ENCODE measurements at regions not wholly inside any gene's neighbourhood (a gene's known extent, or its start where the extent isn't known, plus 50 kb on each side); places are given as distances from the start of the nearest gene placed in this dataset.

- DNase-seq, result no peak
- Histone ChIP-seq H3K27ac (peak overlapping the region in 1 of 2 donors; percentile 47), H3K4me3 (no peak overlapping the region), H3K36me3 (no peaks in the 10 kb centered on the region), H3K9me3 (no peaks in the 10 kb centered on the region), H3K27me3 (no peaks in the 10 kb centered on the region), H3K4me1 (ENCODE audit: insufficient read depth) (peaks cover 19% of the 10 kb centered on the region)
- intact Hi-C loops (cut with DNase I), result no loop called here
- 94 to 98% (median 95%) methylated on average over 4 of the region's 4 CpGs for WGBS, 3 donors
- TF ChIP-seq POLR2A (IDR thresholded peaks at IDR 0.05), result no peak
- TF ChIP-seq EP300 (IDR thresholded peaks at IDR 0.05), result no peak
- no peak for TF ChIP-seq CTCF (IDR thresholded peaks at IDR 0.05)
Observed at GRCh38 chr10:78550716-78551115, 517.1 kb downstream of the RPS24 start.

GRCh38 chr10:78551184-78552005 is 517.4 kb upstream of the ZMIZ1 start:
- TF ChIP-seq EP300 (IDR thresholded peaks at IDR 0.05) (no peak), POLR2A (IDR thresholded peaks at IDR 0.05) (no peak), CTCF (IDR thresholded peaks at IDR 0.05) (no peak)
- no peak for DNase-seq
- Histone ChIP-seq H3K4me1 (ENCODE audit: insufficient read depth) (peaks cover 19% of the 10 kb centered on the region), H3K27me3 (no peaks in the 10 kb centered on the region), H3K36me3 (no peaks in the 10 kb centered on the region), H3K4me3 (no peak overlapping the region), H3K9me3 (no peaks in the 10 kb centered on the region), H3K27ac (peak overlapping the region in 1 of 2 donors; percentile 47)
- WGBS, 3 donors, result 89 to 91% (median 90%) methylated on average over 10 of the region's 10 CpGs
- intact Hi-C loops (cut with DNase I), result no loop called here

- DNase-seq, result peak; percentile 83 to 87 (median 87)
- 4 to 9% (median 5%) methylated on average over 7 of the region's 7 CpGs for WGBS, 3 donors
- intact Hi-C loops (cut with DNase I), result no loop called here
Observed at GRCh38 chr10:78552261-78552811, 516.4 kb upstream of the ZMIZ1 start.

GRCh38 chr10:78553792-78554191 is 515.0 kb upstream of the ZMIZ1 start:
- no peaks in the 10 kb centered on the region for H3K27me3 ChIP-seq
- H3K9me3 ChIP-seq, result no peaks in the 10 kb centered on the region
- WGBS, 3 donors, result 84 to 96% (median 90%) methylated on average over 3 of the region's 3 CpGs
- H3K4me1 ChIP-seq (ENCODE audit: insufficient read depth), result peaks cover 19% of the 10 kb centered on the region
- intact Hi-C loops (cut with DNase I), result no loop called here
- H3K4me3 ChIP-seq, result no peak overlapping the region
- peak overlapping the region in 1 of 2 donors; percentile 76 for H3K27ac ChIP-seq
- no peak for TF ChIP-seq CTCF (IDR thresholded peaks at IDR 0.05)
- TF ChIP-seq POLR2A (IDR thresholded peaks at IDR 0.05), result no peak
- TF ChIP-seq EP300 (IDR thresholded peaks at IDR 0.05), result no peak
- no peak for DNase-seq
- no peaks in the 10 kb centered on the region for H3K36me3 ChIP-seq

More at GRCh38 chr10:78552261-78552811, 516.4 kb upstream of the ZMIZ1 start:
- Histone ChIP-seq H3K4me1 (ENCODE audit: insufficient read depth) (peaks cover 19% of the 10 kb centered on the region), H3K9me3 (no peaks in the 10 kb centered on the region), H3K27me3 (no peaks in the 10 kb centered on the region), H3K27ac (peak overlapping the region in 1 of 2 donors; percentile 76), H3K4me3 (no peak overlapping the region), H3K36me3 (no peaks in the 10 kb centered on the region)
- TF ChIP-seq CTCF (IDR thresholded peaks at IDR 0.05) (no peak), POLR2A (IDR thresholded peaks at IDR 0.05) (no peak), EP300 (IDR thresholded peaks at IDR 0.05) (no peak)
